Lower lobe of right lung (tissue), 2 donors: ENCODE measurements at regions not wholly inside any gene's neighbourhood (a gene's known extent, or its start where the extent isn't known, plus 50 kb on each side); places are given as distances from the start of the nearest gene placed in this dataset.

ENCODE experiments used
- ATAC-seq, 2 donors: fragments of 200-7000 bp; cut with Tn5 transposase; one replicate each; pipeline ENCODE4 v1.9.1; 2020 to 2022; ENCODE audit warnings: mild to moderate bottlenecking in 2 of 2, moderate library complexity in 2 of 2
- DNase-seq: peaks from one replicate; pipeline ENCODE4 v3.0.0-alpha.2; 2020
- H3K27ac ChIP-seq: fragments of 200-600 bp; one replicate; pipeline ENCODE4 v1.8.0; 2022
- H3K27me3 ChIP-seq: fragments of 200-600 bp; one replicate; pipeline ENCODE4 v1.8.0; 2022; ENCODE audit warnings: low read depth
- H3K36me3 ChIP-seq: fragments of 200-600 bp; one replicate; pipeline ENCODE4 v1.8.0; 2022; ENCODE audit warnings: mild to moderate bottlenecking
- H3K4me1 ChIP-seq: fragments of 200-600 bp; one replicate; pipeline ENCODE4 v1.8.0; 2022
- H3K4me3 ChIP-seq: fragments of 200-600 bp; one replicate; pipeline ENCODE4 v1.8.0; 2022; ENCODE audit warnings: mild to moderate bottlenecking
- H3K9me3 ChIP-seq: fragments of 200-600 bp; one replicate; pipeline ENCODE4 v1.8.0; 2022
- CTCF ChIP-seq: fragments of 200-600 bp; IDR thresholded peaks from one replicate; pipeline ENCODE4 v1.8.0; 2022; ENCODE audit warnings: antibody characterized with exemption, mild to moderate bottlenecking
- intact Hi-C: fragments of 100-400 bp; cut with DNase I; formaldehyde crosslinking; loops from one replicate; pipeline ENCODE4 v1.11.0; 2022
- donor health status: DM: no; HTN: yes; CAD: no; lungs with severe emphysema.

- TF ChIP-seq CTCF: no peak
- Histone ChIP-seq H3K27ac (no peak overlapping the region), H3K27me3 (no peaks in the 10 kb centered on the region), H3K36me3 (no peaks in the 10 kb centered on the region), H3K4me1 (no peaks in the 10 kb centered on the region), H3K4me3 (no peak overlapping the region), H3K9me3 (no peaks in the 10 kb centered on the region)
- ATAC-seq (no peak), DNase-seq (no peak)
- intact Hi-C loops: no loop called here
Measured at GRCh38 chr20:54846948-54847347, 371.6 kb downstream of the DOK5 start.

GRCh38 chr20:54844346-54844745 lies 369.0 kb downstream of the DOK5 start:
- Histone ChIP-seq H3K27ac (no peak overlapping the region), H3K36me3 (no peaks in the 10 kb centered on the region), H3K4me3 (no peak overlapping the region), H3K9me3 (no peaks in the 10 kb centered on the region), H3K27me3 (no peaks in the 10 kb centered on the region), H3K4me1 (no peaks in the 10 kb centered on the region)
- intact Hi-C loops: no loop called here
- ATAC-seq (no peak), DNase-seq (no peak)
- TF ChIP-seq CTCF: no peak

- no peaks in the 10 kb centered on the region for H3K36me3 ChIP-seq
- H3K4me1 ChIP-seq: no peaks in the 10 kb centered on the region
- no peaks in the 10 kb centered on the region for H3K9me3 ChIP-seq
- intact Hi-C loops: no loop called here
- no peak overlapping the region for H3K27ac ChIP-seq
- no peak for ATAC-seq
- H3K27me3 ChIP-seq: no peaks in the 10 kb centered on the region
- DNase-seq: no peak
- no peak overlapping the region for H3K4me3 ChIP-seq
- no peak for TF ChIP-seq CTCF
Measured at GRCh38 chr20:54843865-54844264, 368.5 kb downstream of the DOK5 start.

- H3K27me3 ChIP-seq: no peaks in the 10 kb centered on the region
- no peaks in the 10 kb centered on the region for H3K9me3 ChIP-seq
- H3K4me1 ChIP-seq: no peaks in the 10 kb centered on the region
- intact Hi-C loops: no loop called here
- no peak for TF ChIP-seq CTCF
- H3K36me3 ChIP-seq: no peaks in the 10 kb centered on the region
- ATAC-seq (no peak), DNase-seq (no peak)
- H3K4me3 ChIP-seq: no peak overlapping the region
- no peak overlapping the region for H3K27ac ChIP-seq
Measured at GRCh38 chr20:54843431-54843830, 368.0 kb downstream of the DOK5 start.

- no peaks in the 10 kb centered on the region for H3K9me3 ChIP-seq
Measured at GRCh38 chr20:54839224-54839623, 363.8 kb downstream of the DOK5 start.

More at GRCh38 chr20:54839224-54839623, 363.8 kb downstream of the DOK5 start:
- Histone ChIP-seq H3K4me1 (no peaks in the 10 kb centered on the region), H3K27me3 (no peaks in the 10 kb centered on the region), H3K27ac (no peak overlapping the region), H3K4me3 (no peak overlapping the region), H3K36me3 (no peaks in the 10 kb centered on the region)
- intact Hi-C loops: no loop called here
- no peak for TF ChIP-seq CTCF
- DNase-seq (no peak), ATAC-seq (no peak)
